DMS 273 (cell line): ENCODE measurements at regions not wholly inside any gene's neighbourhood (a gene's known extent, or its start where the extent isn't known, plus 50 kb on each side); places are given as distances from the start of the nearest gene placed in this dataset.

Experiments
- DNase-seq: peaks from one replicate; lab custom pipeline; 2025; ENCODE audit not compliant: unreplicated experiment; lab: John Stamatoyannopoulos, UW

- DNase-seq, result no peak
Observed at GRCh38 chr7:47664650-47665195, 82.8 kb upstream of the TNS3 start.

GRCh38 chr7:47663851-47664250, 81.9 kb upstream of the TNS3 start:
- DNase-seq, result peak; percentile 33

- DNase-seq, result peak; percentile 46
Observed at GRCh38 chr7:47663213-47663612, 81.3 kb upstream of the TNS3 start.

GRCh38 chr7:47661051-47661714, 79.3 kb upstream of the TNS3 start:
- no peak for DNase-seq

- no peak for DNase-seq
Observed at GRCh38 chr7:47659664-47660462, 78.0 kb upstream of the TNS3 start.

- DNase-seq, result no peak
Observed at GRCh38 chr7:47658886-47659635, 77.2 kb upstream of the TNS3 start.

GRCh38 chr7:47657126-47657525, 75.2 kb upstream of the TNS3 start:
- no peak for DNase-seq

GRCh38 chr7:47654672-47655298, 72.9 kb upstream of the TNS3 start:
- no peak for DNase-seq

- no peak for DNase-seq
Observed at GRCh38 chr7:47653550-47654411, 71.9 kb upstream of the TNS3 start.

- no peak for DNase-seq
Observed at GRCh38 chr7:47652591-47652990, 70.7 kb upstream of the TNS3 start.

GRCh38 chr7:47651355-47652317, 69.7 kb upstream of the TNS3 start:
- DNase-seq, result no peak

GRCh38 chr7:47649919-47650318, 68.0 kb upstream of the TNS3 start:
- no peak for DNase-seq

- no peak for DNase-seq
Observed at GRCh38 chr7:47648275-47648925, 66.5 kb upstream of the TNS3 start.

- DNase-seq, result no peak
Observed at GRCh38 chr7:47647918-47648250, 66.0 kb upstream of the TNS3 start.

GRCh38 chr7:47647181-47647917, 65.4 kb upstream of the TNS3 start:
- no peak for DNase-seq

- no peak for DNase-seq
Observed at GRCh38 chr7:47643716-47644400, 61.9 kb upstream of the TNS3 start.

- no peak for DNase-seq
Observed at GRCh38 chr7:47640265-47640664, 58.4 kb upstream of the TNS3 start.
